K562 (cell line): ENCODE measurements at regions not wholly inside any gene's neighbourhood (a gene's known extent, or its start where the extent isn't known, plus 50 kb on each side); places are given as distances from the start of the nearest gene placed in this dataset.

ENCODE experiments used
- CTCF ChIP-seq, 3 experiments: IDR thresholded peaks in 2 of 3; conservative IDR thresholded peaks in 1 of 3; 2 replicates each; pipeline ENCODE4 v1.5.1; 2011 to 2012; ENCODE audit warnings: low read length in 3 of 3, mild to moderate bottlenecking in 3 of 3, control low read depth in 2 of 3, improper control_type of control experiment in 1 of 3, inconsistent platforms in 1 of 3, low read depth in 1 of 3, mixed read lengths in 1 of 3, moderate library complexity in 1 of 3; ENCODE audit not compliant: insufficient read depth in 2 of 3
- E2F4 ChIP-seq: sonication (generic); formaldehyde crosslinking; IDR thresholded peaks from 2 replicates; pipeline ENCODE4 v1.8.0; 2022; ENCODE audit warnings: mild to moderate bottlenecking, low read depth, missing genetic modification reagents
- HDAC6 ChIP-seq: IDR thresholded peaks from 2 replicates; pipeline ENCODE4 v1.6.1; 2012; ENCODE audit warnings: low read depth, mild to moderate bottlenecking, control low read depth, inconsistent platforms, low read length, moderate library complexity

- TF ChIP-seq CTCF (IDR thresholded peaks at IDR 0.05 in 2 of 3, conservative IDR thresholded peaks at IDR 0.05 in 1 of 3; ENCODE audit: insufficient read depth in 2 of 3, low read depth in 1 of 3, low read length in 3 of 3) (no peak), E2F4 (no peak), HDAC6 (no peak)
These were observed 178.0 kb upstream of the AFDN start for GRCh38 chr6:167648501-167649278.
